ENCODE measurements at regions not wholly inside any gene's neighbourhood (a gene's known extent, or its start where the extent isn't known, plus 50 kb on each side); places are given as distances from the start of the nearest gene placed in this dataset.

GRCh38 chr4:112947616-112948015 lies 101.8 kb upstream of the ANK2 start:
- no peak for TF ChIP-seq POLR2A (IDR thresholded peaks at IDR 0.05; ENCODE audit: low read depth)
- TF ChIP-seq, protein P1, sequence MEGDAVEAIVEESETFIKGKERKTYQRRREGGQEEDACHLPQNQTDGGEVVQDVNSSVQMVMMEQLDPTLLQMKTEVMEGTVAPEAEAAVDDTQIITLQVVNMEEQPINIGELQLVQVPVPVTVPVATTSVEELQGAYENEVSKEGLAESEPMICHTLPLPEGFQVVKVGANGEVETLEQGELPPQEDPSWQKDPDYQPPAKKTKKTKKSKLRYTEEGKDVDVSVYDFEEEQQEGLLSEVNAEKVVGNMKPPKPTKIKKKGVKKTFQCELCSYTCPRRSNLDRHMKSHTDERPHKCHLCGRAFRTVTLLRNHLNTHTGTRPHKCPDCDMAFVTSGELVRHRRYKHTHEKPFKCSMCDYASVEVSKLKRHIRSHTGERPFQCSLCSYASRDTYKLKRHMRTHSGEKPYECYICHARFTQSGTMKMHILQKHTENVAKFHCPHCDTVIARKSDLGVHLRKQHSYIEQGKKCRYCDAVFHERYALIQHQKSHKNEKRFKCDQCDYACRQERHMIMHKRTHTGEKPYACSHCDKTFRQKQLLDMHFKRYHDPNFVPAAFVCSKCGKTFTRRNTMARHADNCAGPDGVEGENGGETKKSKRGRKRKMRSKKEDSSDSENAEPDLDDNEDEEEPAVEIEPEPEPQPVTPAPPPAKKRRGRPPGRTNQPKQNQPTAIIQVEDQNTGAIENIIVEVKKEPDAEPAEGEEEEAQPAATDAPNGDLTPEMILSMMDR (IDR thresholded peaks at IDR 0.05): no peak
